GM12878 (cell line): ENCODE measurements at regions not wholly inside any gene's neighbourhood (a gene's known extent, or its start where the extent isn't known, plus 50 kb on each side); places are given as distances from the start of the nearest gene placed in this dataset.

Source experiments
- ATAC-seq: fragments of 200-7000 bp; cut with Tn5 transposase; 3 replicates; pipeline ENCODE4 v1.9.1; 2020; ENCODE audit warnings: mild to moderate bottlenecking, moderate library complexity
- BruUV-seq: library from RNA; stranded (reverse); fragments of 400-500 nt; replicated peaks from 2 replicates; lab custom pipeline; 2021; lab: Mats Ljungman, UMichigan
- CTCF ChIA-PET: fragments of 300-600 bp; sonication (Branson Sonifier 250); formaldehyde crosslinking; extraction: SDS; loops from one replicate; lab custom pipeline; 2021; ENCODE audit warnings: inconsistent platforms; lab: Yijun Ruan, JAX
- POLR2A ChIA-PET: fragments of 350-600 bp; formaldehyde crosslinking; extraction: SDS; loops from one replicate; lab custom pipeline; 2021; ENCODE audit warnings: inconsistent platforms; lab: Charles Lee
- RAD21 ChIA-PET: fragments of 300-600 bp; sonication (Branson Sonifier 250); formaldehyde crosslinking; loops from one replicate; lab custom pipeline; 2023; ENCODE audit warnings: antibody characterized with exemption; ENCODE audit not compliant: unreplicated experiment; lab: Charles Lee
- SMC1A ChIA-PET: fragments of 300-600 bp; sonication (Branson Sonifier 250); formaldehyde crosslinking; loops from one replicate; lab custom pipeline; 2023; ENCODE audit not compliant: unreplicated experiment, uncharacterized antibody; lab: Charles Lee
- DNase-seq: peaks from one replicate; pipeline ENCODE4 v3.0.0-alpha.2; 2011; ENCODE audit warnings: low read depth, low spot score
- FAIRE-seq: peaks from 3 replicates; lab custom pipeline; 2011; peaks lifted over from hg19 to GRCh38; lab: Jason Lieb, UNC
- H2AFZ ChIP-seq: 2 replicates; pipeline ENCODE4 v1.6.0; 2011; ENCODE audit warnings: low read depth, low read length, control low read depth; ENCODE audit not compliant: control insufficient read depth
- H3K27ac ChIP-seq: 2 replicates; pipeline ENCODE4 v1.5.1; 2011; ENCODE audit warnings: control low read depth; ENCODE audit not compliant: control insufficient read depth, insufficient read depth
- H3K27me3 ChIP-seq, 2 experiments: replicated peaks in 1 of 2; 2 replicates each; pipeline versions ENCODE4 v1.6.0 to v1.6.1; 2011; ENCODE audit warnings: low read length in 1 of 2; ENCODE audit not compliant: control insufficient read depth in 2 of 2, insufficient read depth in 2 of 2
- H3K36me3 ChIP-seq, 2 experiments: 2 replicates each; pipeline ENCODE4 v1.5.1; 2011; ENCODE audit warnings: low read length in 1 of 2; ENCODE audit not compliant: control insufficient read depth in 2 of 2, insufficient read depth in 2 of 2
- H3K4me1 ChIP-seq: 2 replicates; pipeline ENCODE4 v1.6.1; 2011; ENCODE audit warnings: mild to moderate bottlenecking, low read length, moderate library complexity, mixed read lengths; ENCODE audit not compliant: control insufficient read depth, insufficient read depth
- H3K4me2 ChIP-seq: 2 replicates; pipeline ENCODE4 v1.6.0; 2011; ENCODE audit warnings: control low read depth; ENCODE audit not compliant: control insufficient read depth, insufficient read depth
- H3K4me3 ChIP-seq: fragments of 200-600 bp; sonication (generic); 2 replicates; pipeline ENCODE4 v1.5.1; 2016
- H3K79me2 ChIP-seq: 2 replicates; pipeline ENCODE4 v1.6.0; 2011; ENCODE audit warnings: low read length; ENCODE audit not compliant: control insufficient read depth, insufficient read depth
- H3K9ac ChIP-seq: 2 replicates; pipeline ENCODE4 v1.8.0; 2011; ENCODE audit warnings: low read length, control low read depth, mixed read lengths; ENCODE audit not compliant: control insufficient read depth, insufficient read depth
- H3K9me3 ChIP-seq: replicated peaks from 3 replicates; pipeline ENCODE4 v1.5.1; 2011; ENCODE audit warnings: mild to moderate bottlenecking, low read length; ENCODE audit not compliant: control insufficient read depth, insufficient read depth
- H4K20me1 ChIP-seq: 2 replicates; pipeline ENCODE4 v1.6.0; 2011; ENCODE audit not compliant: control insufficient read depth, insufficient read depth
- BHLHE40 ChIP-seq, 2 experiments: fragments of 450-650 bp in 1 of 2; IDR thresholded peaks; 2 replicates each; pipeline ENCODE4 v1.6.1; 2011 to 2017; ENCODE audit warnings: low read depth in 2 of 2, borderline replicate concordance in 1 of 2, improper control_type of control experiment in 1 of 2, low read length in 1 of 2, mild to moderate bottlenecking in 1 of 2
- CBFB ChIP-seq: IDR thresholded peaks from 2 replicates; pipeline ENCODE4 v1.6.1; 2016; ENCODE audit warnings: antibody characterized with exemption, low read depth
- GABPA ChIP-seq: IDR thresholded peaks from 2 replicates; pipeline ENCODE4 v1.6.1; 2014; ENCODE audit warnings: antibody characterized with exemption, low read depth, mild to moderate bottlenecking, inconsistent platforms
- KDM1A ChIP-seq: fragments of 200-600 bp; sonication (generic); IDR thresholded peaks from 2 replicates; pipeline ENCODE4 v1.6.1; 2016; ENCODE audit warnings: borderline replicate concordance
- KLF5 ChIP-seq: fragments of 450-650 bp; IDR thresholded peaks from 2 replicates; pipeline ENCODE4 v1.6.1; 2014; ENCODE audit warnings: mild to moderate bottlenecking; ENCODE audit not compliant: partially characterized antibody
- MXI1 ChIP-seq: fragments of 150-350 bp; IDR thresholded peaks from 2 replicates; pipeline ENCODE4 v1.6.1; 2011; ENCODE audit warnings: low read depth, mild to moderate bottlenecking, inconsistent platforms, low read length, improper control_type of control experiment
- NFIC ChIP-seq: IDR thresholded peaks from 2 replicates; pipeline ENCODE4 v1.6.1; 2012; ENCODE audit warnings: low read depth, mild to moderate bottlenecking, inconsistent platforms, low read length, moderate library complexity
- NR2C2 ChIP-seq: IDR thresholded peaks from 2 replicates; pipeline ENCODE4 v1.6.1; 2011; ENCODE audit warnings: borderline replicate concordance, low read depth; ENCODE audit not compliant: control insufficient read depth, insufficient read length
- POLR2AphosphoS2 ChIP-seq: IDR thresholded peaks from 2 replicates; pipeline ENCODE4 v1.6.1; 2011; ENCODE audit warnings: low read depth, mild to moderate bottlenecking, low read length, improper control_type of control experiment, moderate library complexity
- TARDBP ChIP-seq: IDR thresholded peaks from 2 replicates; pipeline ENCODE4 v1.6.1; 2016; ENCODE audit warnings: borderline replicate concordance
- TCF3 ChIP-seq: IDR thresholded peaks from 2 replicates; pipeline ENCODE4 v1.6.1; 2012; ENCODE audit warnings: low read depth, mild to moderate bottlenecking, low read length, borderline replicate concordance; ENCODE audit not compliant: insufficient read depth
- WRNIP1 ChIP-seq: IDR thresholded peaks from 2 replicates; pipeline ENCODE4 v1.6.1; 2011; ENCODE audit warnings: low read depth, low read length, improper control_type of control experiment, borderline replicate concordance
- ZNF384 ChIP-seq: IDR thresholded peaks from 2 replicates; pipeline ENCODE4 v1.6.1; 2012; ENCODE audit warnings: low read depth, mild to moderate bottlenecking, low read length, improper control_type of control experiment, borderline replicate concordance
- WGBS: methylation state at CpG from one replicate; pipeline ENCODE4 v1.1.6; 2016; ENCODE audit warnings: low lambda C conversion rate; ENCODE audit not compliant: insufficient replicate concordance, insufficient coverage; ENCODE audit errors: missing lambda C conversion rate; 5-methylcytosine and 5-hydroxymethylcytosine counted together
- in situ Hi-C: fragments of 300-500 bp; cut with MboI; formaldehyde crosslinking; loops from 9 replicates; pipeline ENCODE4 v1.14.3; 2018; ENCODE audit warnings: mixed read lengths
- intact Hi-C: fragments of 100-400 bp; cut with micrococcal nuclease; formaldehyde crosslinking; loops from one replicate; pipeline ENCODE4 v1.14.2; 2022; ENCODE audit not compliant: unreplicated experiment
- TF ChIP-seq, protein P1 (sequence below): fragments of 150-350 bp; IDR thresholded peaks from 2 replicates; pipeline ENCODE4 v1.6.1; 2016; ENCODE audit warnings: low read depth, low read length
- TF ChIP-seq, protein P2 (sequence below): IDR thresholded peaks from 2 replicates; pipeline ENCODE4 v1.6.1; 2012; ENCODE audit warnings: low read depth, low read length, improper control_type of control experiment

DNA sequence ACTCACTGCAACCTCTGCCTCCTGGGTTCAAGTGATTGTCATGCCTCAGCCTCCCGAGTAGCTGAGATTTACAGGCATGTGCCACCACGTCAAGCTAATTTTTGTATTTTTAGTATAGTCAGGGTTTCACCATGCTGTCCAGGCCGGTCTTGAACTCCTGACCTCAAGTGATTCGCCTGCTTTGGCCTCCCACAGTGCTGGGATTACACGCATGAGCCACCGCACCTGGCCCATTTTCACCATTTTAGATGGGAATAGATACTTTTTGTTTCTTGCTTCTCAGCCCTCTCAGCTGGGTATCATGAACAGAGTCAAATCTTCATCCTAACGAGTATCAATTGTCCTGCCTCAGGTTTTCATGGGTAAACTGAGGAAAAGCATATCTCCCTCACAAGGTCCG, 235.0 kb downstream of the CDC5L start:
- SMC1A ChIA-PET: no interaction called here
- BruUV-seq: no TSS peak
- H3K9ac ChIP-seq: no peak overlapping the region
- WGBS: 27% methylated on average over 8 of the region's 8 CpGs
- intact Hi-C loops: no loop called here
- no peaks in the 10 kb centered on the region for H4K20me1 ChIP-seq
- H3K36me3 ChIP-seq: no peaks in the 10 kb centered on the region
- in situ Hi-C loops: no loop called here
- no peaks in the 10 kb centered on the region for H3K79me2 ChIP-seq
- DNase-seq (no peak), ATAC-seq (no peak), FAIRE-seq (no peak)
- no peak overlapping the region for H3K27ac ChIP-seq
- no peaks in the 10 kb centered on the region; a peak in 1 of 4 replicates for H3K27me3 ChIP-seq
- CTCF ChIA-PET: interaction anchor here (1.1 kb wide), 1 partner anchor 147 kb away, joined by 4 read pairs; no protein-coding TSS in a partner anchor
- H3K9me3 ChIP-seq: no peaks in the 10 kb centered on the region
- RAD21 ChIA-PET: no interaction called here
- no peak for TF ChIP-seq ZNF384
- no peak for TF ChIP-seq TCF3
- TF ChIP-seq, protein P1, sequence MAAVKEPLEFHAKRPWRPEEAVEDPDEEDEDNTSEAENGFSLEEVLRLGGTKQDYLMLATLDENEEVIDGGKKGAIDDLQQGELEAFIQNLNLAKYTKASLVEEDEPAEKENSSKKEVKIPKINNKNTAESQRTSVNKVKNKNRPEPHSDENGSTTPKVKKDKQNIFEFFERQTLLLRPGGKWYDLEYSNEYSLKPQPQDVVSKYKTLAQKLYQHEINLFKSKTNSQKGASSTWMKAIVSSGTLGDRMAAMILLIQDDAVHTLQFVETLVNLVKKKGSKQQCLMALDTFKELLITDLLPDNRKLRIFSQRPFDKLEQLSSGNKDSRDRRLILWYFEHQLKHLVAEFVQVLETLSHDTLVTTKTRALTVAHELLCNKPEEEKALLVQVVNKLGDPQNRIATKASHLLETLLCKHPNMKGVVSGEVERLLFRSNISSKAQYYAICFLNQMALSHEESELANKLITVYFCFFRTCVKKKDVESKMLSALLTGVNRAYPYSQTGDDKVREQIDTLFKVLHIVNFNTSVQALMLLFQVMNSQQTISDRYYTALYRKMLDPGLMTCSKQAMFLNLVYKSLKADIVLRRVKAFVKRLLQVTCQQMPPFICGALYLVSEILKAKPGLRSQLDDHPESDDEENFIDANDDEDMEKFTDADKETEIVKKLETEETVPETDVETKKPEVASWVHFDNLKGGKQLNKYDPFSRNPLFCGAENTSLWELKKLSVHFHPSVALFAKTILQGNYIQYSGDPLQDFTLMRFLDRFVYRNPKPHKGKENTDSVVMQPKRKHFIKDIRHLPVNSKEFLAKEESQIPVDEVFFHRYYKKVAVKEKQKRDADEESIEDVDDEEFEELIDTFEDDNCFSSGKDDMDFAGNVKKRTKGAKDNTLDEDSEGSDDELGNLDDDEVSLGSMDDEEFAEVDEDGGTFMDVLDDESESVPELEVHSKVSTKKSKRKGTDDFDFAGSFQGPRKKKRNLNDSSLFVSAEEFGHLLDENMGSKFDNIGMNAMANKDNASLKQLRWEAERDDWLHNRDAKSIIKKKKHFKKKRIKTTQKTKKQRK: no peak
- TF ChIP-seq NFIC: no peak
- TF ChIP-seq KDM1A: no peak
- no peak for TF ChIP-seq WRNIP1
- TF ChIP-seq POLR2AphosphoS2: no peak
- no peak for TF ChIP-seq CBFB
- no peak for TF ChIP-seq TARDBP
- TF ChIP-seq NR2C2: no peak
- no peak for TF ChIP-seq BHLHE40 (IDR thresholded peaks at IDR 0.05; ENCODE audit: borderline replicate concordance in 1 of 2, low read depth in 2 of 2, low read length in 1 of 2)
- TF ChIP-seq, protein P2, sequence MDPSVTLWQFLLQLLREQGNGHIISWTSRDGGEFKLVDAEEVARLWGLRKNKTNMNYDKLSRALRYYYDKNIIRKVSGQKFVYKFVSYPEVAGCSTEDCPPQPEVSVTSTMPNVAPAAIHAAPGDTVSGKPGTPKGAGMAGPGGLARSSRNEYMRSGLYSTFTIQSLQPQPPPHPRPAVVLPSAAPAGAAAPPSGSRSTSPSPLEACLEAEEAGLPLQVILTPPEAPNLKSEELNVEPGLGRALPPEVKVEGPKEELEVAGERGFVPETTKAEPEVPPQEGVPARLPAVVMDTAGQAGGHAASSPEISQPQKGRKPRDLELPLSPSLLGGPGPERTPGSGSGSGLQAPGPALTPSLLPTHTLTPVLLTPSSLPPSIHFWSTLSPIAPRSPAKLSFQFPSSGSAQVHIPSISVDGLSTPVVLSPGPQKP: no peak
- TF ChIP-seq KLF5: no peak
- TF ChIP-seq GABPA: no peak
- TF ChIP-seq MXI1: no peak
- no peak overlapping the region for H2AFZ ChIP-seq
- no peak overlapping the region for H3K4me3 ChIP-seq
- H3K4me2 ChIP-seq: no peak overlapping the region
- H3K4me1 ChIP-seq: no peaks in the 10 kb centered on the region
- POLR2A ChIA-PET: no interaction called here
